HL-60 (cell line): ENCODE measurements at regions not wholly inside any gene's neighbourhood (a gene's known extent, or its start where the extent isn't known, plus 50 kb on each side); places are given as distances from the start of the nearest gene placed in this dataset.

Source experiments
- CTCF ChIP-seq: IDR thresholded peaks from one replicate; pipeline ENCODE4 v1.5.1; 2011; ENCODE audit warnings: low read length, control low read depth, inconsistent platforms; ENCODE audit not compliant: insufficient read depth
- GABPA ChIP-seq: IDR thresholded peaks from 2 replicates; pipeline ENCODE4 v1.6.1; 2012; ENCODE audit warnings: low read depth
- POLR2AphosphoS5 ChIP-seq: IDR thresholded peaks from 2 replicates; pipeline ENCODE4 v1.6.1; 2012; ENCODE audit warnings: low read depth
- REST ChIP-seq: IDR thresholded peaks from 2 replicates; pipeline ENCODE4 v1.6.1; 2012; ENCODE audit warnings: low read depth; ENCODE audit not compliant: insufficient replicate concordance

- TF ChIP-seq GABPA (no peak), REST (no peak), CTCF (no peak), POLR2AphosphoS5 (no peak)
Observed at GRCh38 chr13:73327579-73327978, 268.8 kb downstream of the KLF5 start.
